Hematopoietic multipotent progenitor cell treated with erythropoietin and hydrocortisone succinate and interleukin-3 and kit ligand, for 6 days (in vitro differentiated cells): ENCODE measurements at regions not wholly inside any gene's neighbourhood (a gene's known extent, or its start where the extent isn't known, plus 50 kb on each side); places are given as distances from the start of the nearest gene placed in this dataset.
"Not testable (repeated sequence)": the region's sequence is repeated elsewhere in the genome, so short reads cannot be mapped to it uniquely, and the experiment has no call there.

Source experiments
- DNase-seq: peaks from one replicate; pipeline ENCODE4 v3.0.0-alpha.2; 2015

DNA sequence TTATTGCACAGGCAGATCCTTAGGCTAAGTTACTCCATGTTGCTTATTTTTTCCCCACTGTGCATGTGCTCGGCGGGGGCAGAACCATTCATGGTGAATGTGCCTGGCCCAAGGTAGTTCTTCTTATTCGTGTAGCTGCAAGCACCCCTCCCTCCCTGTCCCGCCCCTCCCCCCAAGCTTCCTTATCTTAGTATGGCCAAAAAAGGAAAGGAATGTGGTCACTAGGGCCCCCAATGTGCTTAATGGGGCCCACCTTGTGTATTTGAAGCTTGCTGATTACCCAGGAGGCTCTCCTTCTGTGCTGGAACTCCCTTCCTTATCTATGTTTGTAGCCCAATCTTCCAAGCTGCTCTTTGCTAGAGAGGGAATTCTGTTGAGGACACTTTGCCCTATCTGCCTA, 1259.7 kb upstream of the RAG2 start:
- no peak for DNase-seq

DNA sequence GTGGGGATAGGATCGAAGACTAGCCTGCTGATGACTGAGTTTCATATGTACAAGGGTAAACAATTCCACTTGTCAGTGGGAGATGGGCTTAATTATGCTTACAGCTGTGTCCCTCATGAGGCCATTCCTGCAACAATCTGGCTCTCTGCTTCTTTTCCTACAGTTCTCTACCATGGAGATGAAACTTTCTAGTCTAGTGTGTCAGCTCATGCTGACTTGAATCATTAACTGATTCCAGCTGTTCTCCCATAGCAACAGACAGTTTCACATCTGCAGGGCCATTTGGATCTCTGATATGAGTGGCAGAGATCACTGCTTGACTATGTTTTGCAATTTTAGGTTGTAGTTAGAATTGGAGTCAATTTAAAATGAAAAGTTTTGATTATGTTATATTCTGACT, 1251.7 kb upstream of the RAG2 start:
- no peak for DNase-seq

DNA sequence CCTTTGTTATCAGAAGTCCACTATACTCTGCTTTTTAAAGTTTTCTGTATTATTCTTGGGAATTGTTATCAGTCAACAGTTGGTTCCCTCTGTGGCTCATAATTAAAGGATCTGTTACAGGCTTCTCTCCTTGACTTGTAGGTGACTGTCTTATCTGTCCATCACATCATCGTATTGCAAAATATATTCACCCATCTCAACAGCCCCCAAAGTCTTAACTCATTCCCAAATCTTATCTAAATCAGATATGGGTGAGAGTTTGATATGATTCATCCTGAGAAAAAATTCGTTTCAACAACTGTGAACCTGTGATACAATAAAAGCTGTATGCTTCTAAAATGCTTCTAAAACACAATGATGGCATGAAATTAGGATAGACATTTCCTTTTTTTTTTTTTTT, 1245.6 kb upstream of the RAG2 start:
- no peak for DNase-seq

DNA sequence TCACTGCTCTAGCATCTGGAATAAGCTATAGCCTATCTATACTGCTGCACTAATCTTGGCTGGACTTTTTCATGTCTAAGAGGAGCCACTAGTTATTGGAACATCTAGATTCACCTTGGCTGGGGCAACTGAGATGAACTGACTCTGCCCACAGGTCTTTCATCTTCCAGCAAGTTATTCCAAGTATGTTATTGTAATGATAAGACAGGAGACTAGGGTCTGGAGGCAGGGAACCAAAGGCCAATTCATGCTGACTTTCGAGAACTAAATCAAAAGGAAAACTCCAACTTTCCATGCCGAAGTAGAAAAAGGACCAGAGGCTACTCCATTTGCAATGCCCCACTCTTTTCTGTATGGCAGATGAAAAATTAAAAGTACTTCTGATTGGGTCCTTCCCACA, 1243.0 kb upstream of the RAG2 start:
- no peak for DNase-seq

DNA sequence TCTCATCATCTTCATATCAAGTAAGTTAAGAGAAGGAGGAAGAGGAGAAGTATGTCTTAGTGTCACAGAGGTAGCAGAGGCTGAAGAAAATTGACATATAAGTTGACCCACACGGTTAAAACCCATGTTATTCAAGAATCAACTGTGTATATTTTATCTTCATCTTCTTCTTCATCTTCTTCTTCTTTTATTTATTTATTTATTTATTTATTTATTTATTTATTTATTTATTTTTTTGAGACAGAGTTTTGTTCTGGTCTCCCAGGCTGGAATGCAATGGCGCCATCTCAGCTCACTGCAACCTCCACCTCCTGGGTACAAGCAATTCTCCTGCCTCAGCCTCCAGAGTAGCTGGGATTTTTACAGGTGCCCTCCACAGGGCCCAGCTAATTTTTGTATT, 1242.3 kb upstream of the RAG2 start:
- not testable (repeated sequence) for DNase-seq

DNA sequence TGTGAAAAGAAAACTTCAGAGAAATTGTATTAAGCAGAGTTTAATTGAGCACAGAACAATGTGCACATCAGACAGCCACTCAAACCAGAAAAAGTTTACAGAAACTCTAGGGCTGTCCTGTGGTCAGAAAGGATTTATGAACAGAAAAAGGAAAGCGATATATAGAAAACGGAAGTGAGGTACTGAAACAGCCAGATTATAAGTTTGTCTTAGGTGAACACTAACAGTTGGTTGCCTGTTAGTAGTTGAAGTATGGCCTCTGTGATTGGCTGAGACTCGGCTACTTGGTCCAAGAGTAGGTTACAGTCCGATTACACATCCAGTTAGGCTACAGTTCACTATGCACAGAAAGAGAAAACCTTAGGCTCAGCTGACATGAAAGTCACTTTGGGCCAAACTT, 1232.5 kb upstream of the RAG2 start:
- no peak for DNase-seq

DNA sequence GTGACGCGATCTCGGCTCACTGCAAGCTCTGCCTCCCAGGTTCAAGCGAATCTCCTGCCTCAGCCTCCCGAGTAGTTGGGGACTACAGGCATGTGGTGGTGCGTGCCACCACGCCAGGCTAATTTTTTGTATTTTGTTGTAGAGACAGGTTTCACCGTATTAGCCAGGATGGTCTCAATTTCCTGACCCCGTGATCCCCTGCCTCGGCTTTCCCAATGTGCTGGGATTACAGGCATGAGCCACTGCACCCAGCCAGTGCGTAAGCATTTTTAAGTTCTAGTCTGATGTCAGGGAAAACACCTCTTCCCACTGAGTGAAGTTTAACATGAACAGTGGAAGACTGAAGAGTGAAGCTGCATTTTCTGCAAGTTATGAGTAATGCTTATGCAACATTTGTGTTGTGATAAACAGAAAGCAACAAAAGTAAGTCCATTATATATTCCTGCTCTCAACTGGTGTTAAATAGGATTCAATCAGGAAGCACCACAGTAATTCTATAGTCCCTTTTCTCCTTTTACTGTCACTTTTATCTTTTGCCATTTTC, 1219.8 kb upstream of the RAG2 start:
- no peak for DNase-seq

DNA sequence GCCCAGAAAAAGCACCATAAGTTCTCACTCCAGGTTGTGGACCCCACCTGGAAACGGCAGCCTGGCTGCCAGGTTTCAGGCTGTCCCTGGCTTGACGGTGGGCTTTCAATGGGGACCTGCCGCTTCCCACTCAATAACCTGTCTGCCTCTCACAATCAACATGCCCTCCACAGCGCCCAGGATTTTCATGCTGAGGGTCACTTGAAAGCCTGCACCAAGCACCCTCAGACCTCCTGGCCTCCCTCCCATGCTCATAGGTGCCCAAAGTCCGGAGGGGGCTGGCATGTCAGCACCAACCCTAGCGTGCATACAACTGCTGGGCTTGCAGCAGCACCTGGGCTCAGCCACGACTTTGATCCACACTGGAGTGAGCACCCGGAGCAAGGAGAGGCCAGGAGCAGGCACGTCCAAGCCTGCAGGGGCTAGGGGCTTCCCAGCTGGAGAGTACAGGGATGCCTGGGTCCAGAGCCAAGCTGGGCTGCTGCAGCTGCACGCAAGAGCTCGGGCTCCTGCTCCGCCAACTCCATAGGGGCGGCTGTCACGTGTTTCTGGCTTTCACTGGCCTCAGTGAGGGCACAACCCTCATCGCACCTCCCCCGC, 1214.3 kb upstream of the RAG2 start:
- DNase-seq: no peak

DNA sequence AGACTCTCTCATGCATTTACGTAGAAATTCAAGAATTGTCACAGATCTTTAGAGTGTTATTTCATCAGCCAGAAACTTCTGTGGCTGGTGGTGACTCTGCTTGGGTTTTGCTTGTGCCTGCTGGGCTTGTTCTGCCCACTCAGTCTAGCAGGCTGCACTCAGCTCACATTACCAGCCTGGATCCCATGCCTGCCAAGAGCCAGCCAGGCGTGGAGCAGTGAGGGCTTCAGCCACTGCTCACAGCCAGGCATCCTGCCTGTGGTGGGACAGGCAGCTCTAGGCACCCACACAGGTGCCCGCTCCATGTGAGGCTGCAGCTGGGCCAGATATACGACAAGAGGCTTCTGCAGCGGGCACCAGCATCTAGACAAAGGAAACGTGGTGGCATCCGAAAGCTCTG, 1213.3 kb upstream of the RAG2 start:
- DNase-seq: no peak

DNA sequence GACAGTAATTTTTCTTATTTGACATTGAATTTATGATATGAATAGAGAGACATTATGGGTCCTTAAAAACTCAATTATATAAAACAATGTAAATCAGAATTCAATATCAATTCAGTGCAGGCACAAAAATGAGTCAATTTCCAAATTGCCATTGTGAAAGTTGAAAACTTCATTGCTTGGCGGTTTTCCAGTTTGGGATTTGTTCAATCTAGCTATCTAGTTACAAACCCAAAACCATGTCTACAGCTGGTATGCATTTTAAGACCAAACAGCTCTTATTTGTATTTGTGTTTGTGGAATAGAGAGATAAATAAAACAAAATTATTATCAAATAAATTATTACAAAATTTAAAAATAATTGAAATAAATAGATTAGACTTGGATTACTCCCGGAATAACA, 1206.6 kb upstream of the RAG2 start:
- no peak for DNase-seq

DNA sequence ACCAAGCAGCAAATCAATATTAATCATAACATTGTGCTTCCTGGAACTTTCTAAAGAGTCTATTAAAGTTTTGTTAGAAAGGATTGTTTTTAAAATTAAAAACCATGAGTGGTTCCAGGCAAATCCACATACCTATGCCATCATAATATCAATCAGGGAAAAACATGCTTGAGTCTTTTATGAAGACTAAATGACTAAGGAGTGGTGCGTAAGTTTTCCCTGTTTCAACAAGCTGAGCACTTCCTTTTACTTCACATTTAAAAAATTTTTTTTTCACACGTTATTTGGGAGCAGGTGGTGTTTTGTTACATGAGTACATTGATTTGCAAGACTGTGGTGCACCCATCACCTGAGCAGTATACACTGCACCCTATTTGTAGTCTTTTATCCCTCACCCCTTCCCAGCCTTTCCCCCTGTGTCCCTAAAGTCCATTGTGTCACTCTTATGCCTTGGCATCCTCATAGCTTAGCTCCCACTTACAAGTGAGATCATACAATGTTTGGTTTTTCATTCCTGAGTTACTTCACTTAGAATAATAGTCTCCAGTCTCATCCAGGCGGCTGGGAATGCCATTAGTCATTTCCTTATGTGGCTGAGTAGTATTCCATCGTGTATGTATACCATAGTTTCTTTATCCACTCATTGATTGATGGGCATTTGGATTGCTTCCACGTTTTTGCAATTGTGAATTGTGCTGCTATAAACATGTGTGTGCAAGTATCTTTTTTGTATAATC, 1190.3 kb upstream of the RAG2 start:
- DNase-seq: no peak

DNA sequence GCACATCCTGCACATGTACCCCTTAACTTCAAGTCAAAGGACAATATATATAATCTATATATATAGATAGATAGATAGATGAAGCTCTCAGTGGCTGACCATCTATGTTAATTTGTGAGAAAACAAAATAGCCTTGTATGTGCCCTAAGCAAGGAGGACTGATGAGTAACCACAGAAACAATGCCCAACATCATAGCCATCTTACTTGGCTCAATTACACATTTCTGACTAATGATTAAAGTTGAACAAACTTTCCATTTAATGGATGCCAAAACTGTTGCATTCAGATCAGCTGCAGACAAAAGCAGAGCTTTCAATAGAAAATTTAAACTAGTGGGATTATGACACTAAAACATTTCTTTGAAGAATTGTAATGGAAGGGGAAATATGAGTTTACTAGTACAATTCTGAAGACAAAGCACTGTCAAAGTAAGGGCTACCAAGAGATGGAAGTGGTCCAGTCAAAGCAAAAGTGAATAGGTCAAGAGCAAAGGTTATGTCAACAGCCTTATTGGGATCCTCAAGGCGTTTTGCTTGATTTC, 1188.2 kb upstream of the RAG2 start:
- no peak for DNase-seq

DNA sequence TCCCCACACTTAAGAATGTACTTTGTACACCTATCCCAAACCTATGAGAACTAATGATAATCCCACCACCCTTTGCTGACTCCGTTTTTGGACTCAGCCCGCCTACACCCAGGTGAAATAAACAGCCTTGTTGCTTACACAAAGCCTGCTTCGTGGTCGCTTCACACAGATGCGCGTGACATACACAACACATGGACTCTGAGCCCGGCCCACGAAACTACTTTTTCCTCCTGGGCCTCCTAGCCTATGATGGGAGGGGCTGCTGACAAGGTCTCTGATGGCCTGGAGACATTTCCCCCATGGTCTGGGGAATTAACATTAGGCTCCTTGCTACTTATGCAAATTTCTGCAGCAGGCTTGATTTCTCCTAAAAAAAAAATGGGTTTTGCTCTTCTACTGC, 1176.4 kb upstream of the RAG2 start:
- DNase-seq: no peak

DNA sequence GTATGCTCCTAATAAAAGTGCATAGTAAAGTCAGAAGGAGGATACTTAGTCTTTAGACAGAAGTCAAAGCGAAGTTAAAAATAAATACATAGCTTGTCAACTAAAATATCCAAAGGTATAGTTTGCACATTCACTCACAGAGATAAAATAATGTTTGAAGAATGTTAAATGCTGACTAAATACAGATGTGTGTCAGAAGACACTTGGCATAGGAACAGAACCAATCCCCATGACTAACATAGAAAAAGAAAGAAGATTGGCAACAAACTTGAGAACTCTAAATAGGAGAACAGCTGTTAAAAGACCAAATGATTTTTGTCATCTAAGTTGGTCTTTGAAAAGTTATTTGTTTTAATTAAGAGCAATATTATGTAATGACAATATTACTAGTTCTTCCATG, 1172.1 kb upstream of the RAG2 start:
- DNase-seq: no peak

DNA sequence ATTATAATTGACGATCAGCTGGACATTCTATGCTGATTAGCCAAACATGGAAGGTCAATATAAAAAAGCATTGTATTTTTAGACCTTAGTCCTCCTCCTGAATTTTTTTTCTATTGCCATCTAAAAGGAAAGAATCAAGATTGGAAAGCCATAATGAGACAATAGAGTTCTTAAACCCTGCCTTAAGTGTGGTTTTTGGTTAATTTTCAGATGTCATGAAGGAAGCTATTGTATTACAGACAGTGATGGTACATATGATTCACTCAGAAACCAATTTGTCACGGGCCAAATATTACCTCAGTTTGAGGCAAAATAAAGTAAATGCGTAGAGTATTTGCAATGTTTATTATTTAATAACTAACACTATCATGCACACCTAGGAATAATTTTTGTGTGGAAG, 1164.0 kb upstream of the RAG2 start:
- no peak for DNase-seq

DNA sequence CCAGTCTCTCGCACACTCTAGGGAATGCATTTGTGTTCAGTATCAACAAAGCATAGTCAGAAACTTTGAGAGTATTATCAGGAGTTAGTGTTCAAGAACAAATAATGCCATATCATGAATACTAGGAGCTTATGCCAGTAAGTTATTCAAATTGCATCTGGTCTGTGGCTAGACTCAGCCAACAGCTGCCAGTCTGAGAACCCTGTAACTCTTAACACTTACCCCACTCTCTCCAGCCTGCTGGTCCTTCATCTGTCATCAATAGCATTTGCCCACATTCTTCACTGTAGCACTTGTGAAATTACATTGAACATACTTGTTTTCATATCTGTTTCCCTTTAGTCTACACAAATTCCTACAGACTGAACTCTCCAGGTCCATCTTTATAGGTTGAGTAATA, 1157.5 kb upstream of the RAG2 start:
- no peak for DNase-seq

DNA sequence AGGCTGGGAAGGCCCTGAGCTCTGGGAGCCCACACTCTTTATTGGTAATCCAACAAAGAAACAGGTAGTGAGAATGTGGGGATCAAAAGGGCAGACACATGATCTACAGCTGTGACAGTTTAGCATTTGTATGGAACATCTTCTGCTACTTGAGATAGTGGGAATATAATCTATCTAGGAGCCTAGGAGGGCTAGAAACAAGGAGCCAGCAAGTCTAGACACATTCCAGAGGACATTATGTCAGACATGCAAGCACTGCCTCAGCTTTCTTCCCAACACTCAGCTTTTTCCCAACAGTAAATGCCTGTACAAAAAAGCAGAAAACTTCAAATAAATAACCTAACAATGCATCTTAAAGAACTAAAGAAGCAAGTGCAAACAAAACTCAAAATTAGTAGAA, 1150.6 kb upstream of the RAG2 start:
- no peak for DNase-seq

DNA sequence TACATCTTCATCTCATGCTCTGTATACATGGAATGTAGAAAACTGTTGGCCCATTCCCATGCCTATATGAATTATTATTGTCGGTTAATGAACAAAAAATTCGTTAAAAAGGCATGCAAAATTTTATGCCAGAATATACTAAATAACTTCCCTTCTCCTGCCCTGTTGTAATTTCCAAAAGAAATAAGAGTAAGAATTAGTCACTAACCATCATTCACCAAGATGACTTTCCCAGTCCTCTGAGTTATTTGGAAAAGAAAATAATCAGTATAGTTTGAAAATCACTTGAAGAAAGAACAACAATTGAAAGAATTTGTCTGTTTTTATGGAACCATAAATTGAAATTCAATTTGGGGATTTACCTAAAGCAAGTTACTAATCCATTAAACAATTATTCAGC, 1149.1 kb upstream of the RAG2 start:
- DNase-seq: no peak

DNA sequence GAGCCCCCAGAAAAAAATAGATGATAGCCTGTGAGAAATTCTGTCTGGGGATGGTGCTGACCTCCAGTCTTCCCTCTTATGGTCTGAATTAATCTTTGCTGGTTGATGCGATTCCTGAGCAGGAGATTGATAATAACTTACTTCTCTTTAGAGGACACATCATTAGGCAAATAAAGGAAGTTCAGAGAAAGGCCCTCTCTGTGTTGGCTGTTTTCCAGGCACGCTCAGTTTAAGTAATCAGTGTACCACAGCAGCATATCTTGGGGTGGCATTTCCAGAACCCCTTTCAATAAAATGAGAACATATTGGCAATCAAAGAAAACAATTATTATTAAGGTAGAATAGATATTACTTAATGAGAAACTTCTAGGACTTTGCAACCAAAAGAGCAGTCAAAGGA, 1129.3 kb upstream of the RAG2 start:
- DNase-seq: peak; percentile 40

DNA sequence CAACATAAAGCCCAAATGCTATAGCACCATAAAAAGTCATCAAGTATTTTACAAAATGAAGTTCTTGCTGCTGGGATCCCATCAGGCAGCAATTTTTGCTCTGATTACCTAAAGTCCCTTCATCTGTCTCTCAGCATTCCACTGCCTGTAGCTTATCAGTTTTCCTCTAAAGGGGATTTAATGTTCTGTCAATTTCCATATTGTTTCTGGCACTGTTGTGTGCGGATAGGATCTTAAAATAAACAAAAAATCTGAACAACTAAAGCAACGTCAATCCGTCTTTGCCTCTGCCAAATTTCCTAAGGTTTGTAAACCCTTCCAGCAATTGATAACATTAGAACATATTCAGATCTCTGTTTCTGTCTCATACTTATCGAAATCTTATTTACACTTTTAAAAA, 1126.3 kb upstream of the RAG2 start:
- DNase-seq: no peak

DNA sequence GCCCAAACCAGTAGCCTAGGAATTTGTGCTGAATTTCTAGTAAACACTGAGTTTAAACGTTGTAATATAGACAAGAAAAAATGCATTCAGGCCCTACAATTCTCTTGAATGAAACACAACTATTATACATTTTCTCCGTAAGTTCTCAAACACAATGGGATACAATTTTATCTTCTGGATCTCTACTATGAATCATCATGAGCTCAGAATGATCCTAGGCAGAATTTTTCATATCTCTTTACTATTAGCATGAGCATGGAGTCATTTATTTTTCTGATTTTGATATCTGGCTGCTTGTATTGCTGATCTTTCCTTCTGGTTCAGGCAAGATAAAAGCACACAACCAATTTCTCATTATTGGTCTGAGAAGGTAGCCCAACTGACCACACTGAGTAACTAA, 1123.4 kb upstream of the RAG2 start:
- no peak for DNase-seq

DNA sequence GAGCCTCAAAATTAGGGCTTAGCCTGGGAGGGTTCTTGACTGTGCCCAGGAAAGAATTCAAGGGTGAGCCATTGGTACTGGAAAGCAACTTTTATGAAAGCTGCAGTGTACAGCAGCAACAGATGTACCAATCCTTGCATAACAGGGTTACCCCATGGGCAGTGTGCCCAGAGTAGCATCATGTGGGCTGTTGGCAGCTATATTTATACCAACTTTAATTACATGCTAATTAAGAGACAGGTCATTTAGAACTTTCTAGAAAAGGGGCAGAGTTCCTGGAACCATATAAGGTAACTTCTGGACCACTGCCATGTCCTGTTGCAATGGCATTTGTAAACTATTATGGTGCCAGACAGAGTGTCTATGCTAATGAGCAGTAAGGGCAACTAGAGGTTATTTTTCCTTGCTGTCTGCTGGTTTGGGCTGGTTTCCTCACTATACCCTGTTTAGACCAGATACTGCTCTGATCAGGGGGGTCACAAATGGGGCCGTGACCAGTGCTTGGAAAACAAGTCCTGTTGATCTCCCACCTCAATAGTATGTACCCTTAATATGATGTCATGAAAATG, 1120.5 kb upstream of the RAG2 start:
- peak; percentile 15 for DNase-seq

DNA sequence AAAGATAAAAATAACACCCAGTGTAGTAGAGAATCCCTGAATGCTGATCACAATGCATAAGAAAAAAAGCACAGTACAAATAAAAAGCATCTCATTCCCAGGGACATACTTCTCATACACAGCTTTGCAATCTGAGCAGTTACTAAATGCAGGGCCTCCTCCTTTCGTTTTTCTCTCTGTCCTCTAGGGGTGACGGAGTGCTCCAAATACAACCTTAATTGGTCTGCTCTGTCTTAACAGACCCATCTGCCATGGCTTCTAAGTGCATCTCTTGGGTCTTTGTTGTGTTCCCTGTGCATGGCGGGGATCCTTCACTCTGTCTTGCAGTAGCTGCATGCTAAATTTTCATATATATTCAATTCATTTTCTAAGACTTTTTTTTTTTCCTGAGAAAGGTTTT, 1114.2 kb upstream of the RAG2 start:
- no peak for DNase-seq

DNA sequence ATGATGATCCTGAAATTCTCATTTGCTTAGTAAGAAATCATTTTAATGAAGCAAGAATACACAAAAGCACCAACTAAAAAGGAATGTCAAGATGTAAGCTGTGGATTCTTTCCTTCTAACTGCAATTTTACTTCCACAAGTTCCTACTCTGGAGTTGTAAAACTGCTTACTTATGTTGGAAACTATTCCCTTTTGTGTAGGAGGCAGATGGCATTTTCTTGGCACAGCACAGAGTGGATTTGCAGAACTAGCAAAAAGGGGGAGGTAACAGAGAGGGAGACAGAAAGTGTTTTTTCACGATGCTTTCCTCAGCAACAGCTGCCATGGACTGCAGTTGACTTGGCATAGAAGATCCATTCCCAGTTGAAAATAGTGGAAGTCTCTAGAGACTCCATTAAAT, 1112.0 kb upstream of the RAG2 start:
- no peak for DNase-seq
